ENCODE measurements at regions not wholly inside any gene's neighbourhood (a gene's known extent, or its start where the extent isn't known, plus 50 kb on each side); places are given as distances from the start of the nearest gene placed in this dataset.
"Not testable (repeated sequence)": the region's sequence is repeated elsewhere in the genome, so short reads cannot be mapped to it uniquely, and the experiment has no call there.

DNA sequence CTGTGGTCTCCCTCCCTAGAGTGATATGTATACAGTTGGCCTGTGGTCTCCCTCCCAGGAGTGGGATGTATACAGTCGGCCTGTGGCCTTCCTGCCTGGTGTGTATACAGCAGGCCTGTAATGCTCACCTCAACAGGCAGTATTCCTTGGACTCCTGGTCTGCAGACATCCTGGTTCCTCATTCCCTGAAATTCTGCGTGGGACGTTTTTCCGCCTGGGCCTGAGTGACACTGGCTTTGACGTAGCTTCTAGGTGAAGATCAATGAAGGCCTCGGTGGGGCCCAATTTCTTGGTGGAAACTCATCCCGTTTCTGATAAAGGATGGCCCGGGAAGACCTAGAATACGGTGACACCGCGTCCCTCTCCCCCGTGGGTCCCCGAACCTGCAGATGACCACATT lies 98.7 kb upstream of the PPP2R3B start:
- DNase-seq (ENCODE audit: low spot score): no peak
- no peaks in the 10 kb centered on the region for H3K36me3 ChIP-seq
- H3K9me3 ChIP-seq: peaks cover 0 to 12% of the 10 kb centered on the region in 2 donors
- no peaks in the 10 kb centered on the region for H3K27me3 ChIP-seq
- no peaks in the 10 kb centered on the region for H3K4me1 ChIP-seq
- no peak overlapping the region for H3K4me3 ChIP-seq
- TF ChIP-seq, protein P1, sequence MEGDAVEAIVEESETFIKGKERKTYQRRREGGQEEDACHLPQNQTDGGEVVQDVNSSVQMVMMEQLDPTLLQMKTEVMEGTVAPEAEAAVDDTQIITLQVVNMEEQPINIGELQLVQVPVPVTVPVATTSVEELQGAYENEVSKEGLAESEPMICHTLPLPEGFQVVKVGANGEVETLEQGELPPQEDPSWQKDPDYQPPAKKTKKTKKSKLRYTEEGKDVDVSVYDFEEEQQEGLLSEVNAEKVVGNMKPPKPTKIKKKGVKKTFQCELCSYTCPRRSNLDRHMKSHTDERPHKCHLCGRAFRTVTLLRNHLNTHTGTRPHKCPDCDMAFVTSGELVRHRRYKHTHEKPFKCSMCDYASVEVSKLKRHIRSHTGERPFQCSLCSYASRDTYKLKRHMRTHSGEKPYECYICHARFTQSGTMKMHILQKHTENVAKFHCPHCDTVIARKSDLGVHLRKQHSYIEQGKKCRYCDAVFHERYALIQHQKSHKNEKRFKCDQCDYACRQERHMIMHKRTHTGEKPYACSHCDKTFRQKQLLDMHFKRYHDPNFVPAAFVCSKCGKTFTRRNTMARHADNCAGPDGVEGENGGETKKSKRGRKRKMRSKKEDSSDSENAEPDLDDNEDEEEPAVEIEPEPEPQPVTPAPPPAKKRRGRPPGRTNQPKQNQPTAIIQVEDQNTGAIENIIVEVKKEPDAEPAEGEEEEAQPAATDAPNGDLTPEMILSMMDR (IDR thresholded peaks at IDR 0.05): no peak
- H3K27ac ChIP-seq: no peak overlapping the region

DNA sequence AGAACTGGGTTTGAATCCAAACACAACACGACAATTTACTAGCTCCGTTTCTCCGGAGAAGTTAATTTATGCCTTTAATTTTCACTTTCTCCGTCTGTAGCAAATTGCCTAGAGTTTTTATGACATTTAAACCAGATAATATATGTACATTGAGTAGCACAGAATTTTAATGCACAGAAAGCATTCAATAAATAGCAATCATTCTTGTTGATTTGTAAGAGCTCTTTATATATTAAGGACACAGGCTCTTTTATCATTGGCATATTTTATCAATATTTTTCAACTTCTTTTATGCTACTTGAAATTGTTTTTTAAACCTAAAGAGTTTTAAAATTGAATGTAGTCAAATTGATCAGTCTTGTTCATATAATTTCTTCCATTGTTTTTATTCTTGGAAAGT lies 99.6 kb upstream of the PPP2R3B start:
- TF ChIP-seq, protein P1 (IDR thresholded peaks at IDR 0.05): no peak
- H3K27ac ChIP-seq: no peak overlapping the region
- H3K36me3 ChIP-seq: no peaks in the 10 kb centered on the region
- no peaks in the 10 kb centered on the region for H3K4me1 ChIP-seq
- H3K9me3 ChIP-seq: peaks cover 0 to 12% of the 10 kb centered on the region in 2 donors
- DNase-seq (ENCODE audit: low spot score): no peak
- no peak overlapping the region for H3K4me3 ChIP-seq
- H3K27me3 ChIP-seq: no peaks in the 10 kb centered on the region

GRCh38 chrX:487836-488235 lies 101.1 kb upstream of the PPP2R3B start:
- no peak for DNase-seq (ENCODE audit: low spot score)
- TF ChIP-seq, protein P1 (IDR thresholded peaks at IDR 0.05): no peak
- Histone ChIP-seq H3K4me3 (no peak overlapping the region), H3K4me1 (no peaks in the 10 kb centered on the region), H3K27me3 (no peaks in the 10 kb centered on the region), H3K27ac (no peak overlapping the region), H3K9me3 (peaks cover 0 to 12% of the 10 kb centered on the region in 2 donors), H3K36me3 (no peaks in the 10 kb centered on the region)

DNA sequence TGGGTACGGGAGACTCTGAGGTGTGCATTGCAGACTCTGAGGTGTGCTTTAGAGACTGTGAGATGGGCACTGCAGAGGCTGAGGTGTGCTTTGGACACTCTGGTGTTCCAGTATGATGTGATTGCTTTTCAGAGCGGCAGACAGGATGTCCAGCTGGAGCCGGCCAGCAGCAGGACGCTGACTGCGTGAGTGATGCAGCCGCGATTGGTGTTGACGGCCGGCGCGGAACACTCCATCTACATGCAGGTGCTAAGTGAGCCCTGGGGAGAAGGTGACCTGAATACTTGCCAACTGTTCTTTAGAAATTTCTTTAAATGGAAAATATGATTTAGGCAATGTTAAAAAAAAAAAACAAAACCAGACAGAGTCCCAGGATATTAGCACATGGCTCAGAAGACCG lies 103.1 kb upstream of the PPP2R3B start:
- H3K36me3 ChIP-seq: no peaks in the 10 kb centered on the region
- H3K4me1 ChIP-seq: no peaks in the 10 kb centered on the region
- DNase-seq (ENCODE audit: low spot score): no peak
- peaks cover 0 to 12% of the 10 kb centered on the region in 2 donors for H3K9me3 ChIP-seq
- TF ChIP-seq, protein P1 (IDR thresholded peaks at IDR 0.05): no peak
- no peak overlapping the region for H3K4me3 ChIP-seq
- H3K27ac ChIP-seq: no peak overlapping the region
- no peaks in the 10 kb centered on the region for H3K27me3 ChIP-seq

GRCh38 chrX:497186-498014 lies 110.7 kb upstream of the PPP2R3B start:
- TF ChIP-seq, protein P1 (IDR thresholded peaks at IDR 0.05): no peak
- H3K27ac ChIP-seq: no peak overlapping the region
- DNase-seq (ENCODE audit: low spot score): no peak

GRCh38 chrX:498901-499300 lies 112.2 kb upstream of the PPP2R3B start:
- H3K4me3 ChIP-seq; DNase-seq (ENCODE audit: low spot score); H3K4me1 ChIP-seq; H3K27ac ChIP-seq; H3K36me3 ChIP-seq; H3K9me3 ChIP-seq; H3K27me3 ChIP-seq: not testable (repeated sequence)

More at GRCh38 chrX:497186-498014, 110.7 kb upstream of the PPP2R3B start:
- H3K4me3 ChIP-seq: no peak overlapping the region
- no peaks in the 10 kb centered on the region for H3K4me1 ChIP-seq
- peaks cover 0 to 2% of the 10 kb centered on the region in 2 donors for H3K27me3 ChIP-seq
- H3K36me3 ChIP-seq: no peaks in the 10 kb centered on the region
- no peaks in the 10 kb centered on the region for H3K9me3 ChIP-seq

All from right atrium auricular region (tissue), 2 donors.